ENCODE measurements at regions not wholly inside any gene's neighbourhood (a gene's known extent, or its start where the extent isn't known, plus 50 kb on each side); places are given as distances from the start of the nearest gene placed in this dataset.

DNA sequence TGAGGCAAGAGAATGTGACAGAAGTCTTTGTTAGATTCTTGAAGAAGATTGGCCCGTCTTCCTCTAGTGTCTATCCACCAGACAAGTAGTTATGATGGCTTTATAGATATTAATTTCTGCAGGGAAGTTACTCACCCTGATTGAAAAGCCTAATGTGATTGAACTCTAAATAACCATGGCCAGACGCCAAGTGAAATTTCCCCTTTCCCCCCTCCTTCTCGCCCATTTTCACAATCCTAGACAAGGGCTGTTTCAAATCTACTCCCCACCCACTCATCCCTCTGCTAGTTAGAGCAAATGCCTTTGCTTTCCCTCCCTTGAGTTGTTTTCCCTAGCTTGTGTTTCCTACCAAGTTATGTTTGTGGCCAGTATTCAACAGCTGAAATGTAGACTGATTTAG, 182.5 kb downstream of the TMEM167A start:
- H3K4me3 ChIP-seq (ENCODE audit: extremely low read depth in 1 of 4, insufficient read depth in 2 of 4, low read depth in 3 of 4, low read length in 4 of 4): no peak overlapping the region
- POLR2A ChIA-PET (ENCODE audit: partially characterized antibody): no interaction called here
- H2BK20ac ChIP-seq (ENCODE audit: low read length): no peak overlapping the region
- H3K79me2 ChIP-seq (ENCODE audit: control insufficient read depth in 1 of 2, insufficient read depth in 2 of 2, low read length in 2 of 2): no peaks in the 10 kb centered on the region
- H3K27ac ChIP-seq (ENCODE audit: low read depth, low read length): no peak overlapping the region
- H3K9ac ChIP-seq (replicated peaks in 1 of 4; ENCODE audit: extremely low read depth in 1 of 4, low read depth in 3 of 4, low read length in 3 of 4): no peak overlapping the region
- no peak overlapping the region for H4K5ac ChIP-seq (ENCODE audit: insufficient read length, low read depth, low read length)
- H4K91ac ChIP-seq (replicated peaks; ENCODE audit: insufficient read length, low read length): no peak overlapping the region
- no peak overlapping the region for H2BK120ac ChIP-seq (replicated peaks; ENCODE audit: low read depth, low read length)
- no peak overlapping the region for H3K23ac ChIP-seq (ENCODE audit: insufficient read length)
- FAIRE-seq: no peak
- no peaks in the 10 kb centered on the region for H3K79me1 ChIP-seq (ENCODE audit: low read depth, low read length)
- no peak overlapping the region for H3K4me2 ChIP-seq (ENCODE audit: insufficient read depth in 1 of 2, low read depth in 2 of 2, low read length in 2 of 2)
- no peaks in the 10 kb centered on the region for H3K4me1 ChIP-seq (replicated peaks in 1 of 4; ENCODE audit: control insufficient read depth in 3 of 4, insufficient read depth in 4 of 4, low read length in 3 of 4)
- H4K20me1 ChIP-seq (replicated peaks in 1 of 2; ENCODE audit: control insufficient read depth in 1 of 2, insufficient read depth in 2 of 2, low read length in 2 of 2): no peaks in the 10 kb centered on the region
- no peaks in the 10 kb centered on the region for H3K27me3 ChIP-seq (replicated peaks in 1 of 4; ENCODE audit: control insufficient read depth in 3 of 4, extremely low read depth in 1 of 4, insufficient read depth in 3 of 4, low read length in 3 of 4)
- H3K36me3 ChIP-seq (ENCODE audit: control insufficient read depth in 2 of 4, insufficient read depth in 4 of 4, low read length in 3 of 4): no peaks in the 10 kb centered on the region
- H2AK5ac ChIP-seq (ENCODE audit: low read depth, low read length): no peak overlapping the region
- H3K9me3 ChIP-seq (ENCODE audit: insufficient read depth in 2 of 2, low read depth in 1 of 2, low read length in 1 of 2): no peaks in the 10 kb centered on the region
- H3K4ac ChIP-seq (replicated peaks; ENCODE audit: insufficient read length, low read depth, low read length): no peak overlapping the region
- H3K18ac ChIP-seq (ENCODE audit: extremely low read depth, low read length): no peak overlapping the region
- H2BK15ac ChIP-seq (ENCODE audit: low read length): no peak overlapping the region
- no peaks in the 10 kb centered on the region for H3K23me2 ChIP-seq (ENCODE audit: low read depth, low read length)
- 68% methylated on average over 3 of the region's 3 CpGs; no CpG with 5 or more reads in 1 of the 2 experiments for WGBS, 2 experiments (ENCODE audit: extremely low coverage in 1 of 2, insufficient coverage in 1 of 2, insufficient read length in 1 of 2, insufficient replicate concordance in 2 of 2, low coverage in 1 of 2, low lambda C conversion rate in 2 of 2, missing lambda C conversion rate in 1 of 2)
- no peak for DNase-seq (ENCODE audit: low read depth in 1 of 2, low spot score in 2 of 2)
- no peak overlapping the region for H3K14ac ChIP-seq (ENCODE audit: insufficient read length)
- no peak overlapping the region for H2BK12ac ChIP-seq (ENCODE audit: low read depth, low read length)
- CTCF ChIA-PET (ENCODE audit: partially characterized antibody): no interaction called here
- no peak overlapping the region for H3K56ac ChIP-seq (replicated peaks; ENCODE audit: insufficient read length, low read depth, low read length)
- H2AFZ ChIP-seq (ENCODE audit: low read length): no peak overlapping the region
- no peak overlapping the region for H2BK5ac ChIP-seq (ENCODE audit: low read depth, low read length)
- no peak overlapping the region for H4K8ac ChIP-seq (ENCODE audit: extremely low read depth, insufficient read depth, low read length)
- TF ChIP-seq, protein P1, sequence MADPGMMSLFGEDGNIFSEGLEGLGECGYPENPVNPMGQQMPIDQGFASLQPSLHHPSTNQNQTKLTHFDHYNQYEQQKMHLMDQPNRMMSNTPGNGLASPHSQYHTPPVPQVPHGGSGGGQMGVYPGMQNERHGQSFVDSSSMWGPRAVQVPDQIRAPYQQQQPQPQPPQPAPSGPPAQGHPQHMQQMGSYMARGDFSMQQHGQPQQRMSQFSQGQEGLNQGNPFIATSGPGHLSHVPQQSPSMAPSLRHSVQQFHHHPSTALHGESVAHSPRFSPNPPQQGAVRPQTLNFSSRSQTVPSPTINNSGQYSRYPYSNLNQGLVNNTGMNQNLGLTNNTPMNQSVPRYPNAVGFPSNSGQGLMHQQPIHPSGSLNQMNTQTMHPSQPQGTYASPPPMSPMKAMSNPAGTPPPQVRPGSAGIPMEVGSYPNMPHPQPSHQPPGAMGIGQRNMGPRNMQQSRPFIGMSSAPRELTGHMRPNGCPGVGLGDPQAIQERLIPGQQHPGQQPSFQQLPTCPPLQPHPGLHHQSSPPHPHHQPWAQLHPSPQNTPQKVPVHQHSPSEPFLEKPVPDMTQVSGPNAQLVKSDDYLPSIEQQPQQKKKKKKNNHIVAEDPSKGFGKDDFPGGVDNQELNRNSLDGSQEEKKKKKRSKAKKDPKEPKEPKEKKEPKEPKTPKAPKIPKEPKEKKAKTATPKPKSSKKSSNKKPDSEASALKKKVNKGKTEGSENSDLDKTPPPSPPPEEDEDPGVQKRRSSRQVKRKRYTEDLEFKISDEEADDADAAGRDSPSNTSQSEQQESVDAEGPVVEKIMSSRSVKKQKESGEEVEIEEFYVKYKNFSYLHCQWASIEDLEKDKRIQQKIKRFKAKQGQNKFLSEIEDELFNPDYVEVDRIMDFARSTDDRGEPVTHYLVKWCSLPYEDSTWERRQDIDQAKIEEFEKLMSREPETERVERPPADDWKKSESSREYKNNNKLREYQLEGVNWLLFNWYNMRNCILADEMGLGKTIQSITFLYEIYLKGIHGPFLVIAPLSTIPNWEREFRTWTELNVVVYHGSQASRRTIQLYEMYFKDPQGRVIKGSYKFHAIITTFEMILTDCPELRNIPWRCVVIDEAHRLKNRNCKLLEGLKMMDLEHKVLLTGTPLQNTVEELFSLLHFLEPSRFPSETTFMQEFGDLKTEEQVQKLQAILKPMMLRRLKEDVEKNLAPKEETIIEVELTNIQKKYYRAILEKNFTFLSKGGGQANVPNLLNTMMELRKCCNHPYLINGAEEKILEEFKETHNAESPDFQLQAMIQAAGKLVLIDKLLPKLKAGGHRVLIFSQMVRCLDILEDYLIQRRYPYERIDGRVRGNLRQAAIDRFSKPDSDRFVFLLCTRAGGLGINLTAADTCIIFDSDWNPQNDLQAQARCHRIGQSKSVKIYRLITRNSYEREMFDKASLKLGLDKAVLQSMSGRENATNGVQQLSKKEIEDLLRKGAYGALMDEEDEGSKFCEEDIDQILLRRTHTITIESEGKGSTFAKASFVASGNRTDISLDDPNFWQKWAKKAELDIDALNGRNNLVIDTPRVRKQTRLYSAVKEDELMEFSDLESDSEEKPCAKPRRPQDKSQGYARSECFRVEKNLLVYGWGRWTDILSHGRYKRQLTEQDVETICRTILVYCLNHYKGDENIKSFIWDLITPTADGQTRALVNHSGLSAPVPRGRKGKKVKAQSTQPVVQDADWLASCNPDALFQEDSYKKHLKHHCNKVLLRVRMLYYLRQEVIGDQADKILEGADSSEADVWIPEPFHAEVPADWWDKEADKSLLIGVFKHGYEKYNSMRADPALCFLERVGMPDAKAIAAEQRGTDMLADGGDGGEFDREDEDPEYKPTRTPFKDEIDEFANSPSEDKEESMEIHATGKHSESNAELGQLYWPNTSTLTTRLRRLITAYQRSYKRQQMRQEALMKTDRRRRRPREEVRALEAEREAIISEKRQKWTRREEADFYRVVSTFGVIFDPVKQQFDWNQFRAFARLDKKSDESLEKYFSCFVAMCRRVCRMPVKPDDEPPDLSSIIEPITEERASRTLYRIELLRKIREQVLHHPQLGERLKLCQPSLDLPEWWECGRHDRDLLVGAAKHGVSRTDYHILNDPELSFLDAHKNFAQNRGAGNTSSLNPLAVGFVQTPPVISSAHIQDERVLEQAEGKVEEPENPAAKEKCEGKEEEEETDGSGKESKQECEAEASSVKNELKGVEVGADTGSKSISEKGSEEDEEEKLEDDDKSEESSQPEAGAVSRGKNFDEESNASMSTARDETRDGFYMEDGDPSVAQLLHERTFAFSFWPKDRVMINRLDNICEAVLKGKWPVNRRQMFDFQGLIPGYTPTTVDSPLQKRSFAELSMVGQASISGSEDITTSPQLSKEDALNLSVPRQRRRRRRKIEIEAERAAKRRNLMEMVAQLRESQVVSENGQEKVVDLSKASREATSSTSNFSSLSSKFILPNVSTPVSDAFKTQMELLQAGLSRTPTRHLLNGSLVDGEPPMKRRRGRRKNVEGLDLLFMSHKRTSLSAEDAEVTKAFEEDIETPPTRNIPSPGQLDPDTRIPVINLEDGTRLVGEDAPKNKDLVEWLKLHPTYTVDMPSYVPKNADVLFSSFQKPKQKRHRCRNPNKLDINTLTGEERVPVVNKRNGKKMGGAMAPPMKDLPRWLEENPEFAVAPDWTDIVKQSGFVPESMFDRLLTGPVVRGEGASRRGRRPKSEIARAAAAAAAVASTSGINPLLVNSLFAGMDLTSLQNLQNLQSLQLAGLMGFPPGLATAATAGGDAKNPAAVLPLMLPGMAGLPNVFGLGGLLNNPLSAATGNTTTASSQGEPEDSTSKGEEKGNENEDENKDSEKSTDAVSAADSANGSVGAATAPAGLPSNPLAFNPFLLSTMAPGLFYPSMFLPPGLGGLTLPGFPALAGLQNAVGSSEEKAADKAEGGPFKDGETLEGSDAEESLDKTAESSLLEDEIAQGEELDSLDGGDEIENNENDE (IDR thresholded peaks at IDR 0.05; ENCODE audit: insufficient replicate concordance, low read length): no peak

Data from H1 (cell line).